ENCODE measurements at regions not wholly inside any gene's neighbourhood (a gene's known extent, or its start where the extent isn't known, plus 50 kb on each side); places are given as distances from the start of the nearest gene placed in this dataset.

GRCh38 chr18:10047237-10047636 is 133.4 kb downstream of the VAPA start:
- DNase-seq (ENCODE audit: low read depth in 1 of 2, low spot score in 1 of 2) = no peak
- TF ChIP-seq CTCF (IDR thresholded peaks at IDR 0.05; ENCODE audit: insufficient read depth, low read length) = no peak
- peaks cover 2% of the 10 kb centered on the region for H3K27me3 ChIP-seq (ENCODE audit: insufficient read depth, poor library complexity, severe bottlenecking)
- H3K4me3 ChIP-seq (replicated peaks; ENCODE audit: insufficient read depth, low read length) = no peak overlapping the region
- no peak overlapping the region for H3K27ac ChIP-seq (replicated peaks)

- no peak overlapping the region for H3K4me3 ChIP-seq (replicated peaks; ENCODE audit: insufficient read depth, low read length)
- no peak overlapping the region for H3K27ac ChIP-seq (replicated peaks)
- DNase-seq (ENCODE audit: low read depth in 1 of 2, low spot score in 1 of 2) = no peak
- H3K27me3 ChIP-seq (ENCODE audit: insufficient read depth, poor library complexity, severe bottlenecking) = peaks cover 2% of the 10 kb centered on the region
- TF ChIP-seq POLR2AphosphoS5 (IDR thresholded peaks at IDR 0.05; ENCODE audit: low read depth) (no peak), REST (IDR thresholded peaks at IDR 0.05; ENCODE audit: insufficient replicate concordance, low read depth) (no peak), CTCF (IDR thresholded peaks at IDR 0.05; ENCODE audit: insufficient read depth, low read length) (no peak)
Measured at GRCh38 chr18:10049747-10050146, 135.9 kb downstream of the VAPA start.

GRCh38 chr18:10050956-10051355 is 137.1 kb downstream of the VAPA start:
- H3K27me3 ChIP-seq (ENCODE audit: insufficient read depth, poor library complexity, severe bottlenecking) = peaks cover 2% of the 10 kb centered on the region
- TF ChIP-seq SPI1 (IDR thresholded peaks at IDR 0.05; ENCODE audit: borderline replicate concordance, low read depth) (no peak), CTCF (IDR thresholded peaks at IDR 0.05; ENCODE audit: insufficient read depth, low read length) (no peak), GABPA (IDR thresholded peaks at IDR 0.05; ENCODE audit: low read depth) (no peak), POLR2AphosphoS5 (IDR thresholded peaks at IDR 0.05; ENCODE audit: low read depth) (no peak), REST (IDR thresholded peaks at IDR 0.05; ENCODE audit: insufficient replicate concordance, low read depth) (no peak)
- H3K4me3 ChIP-seq (replicated peaks; ENCODE audit: insufficient read depth, low read length) = no peak overlapping the region
- no peak for DNase-seq (ENCODE audit: low read depth in 1 of 2, low spot score in 1 of 2)
- H3K27ac ChIP-seq (replicated peaks) = no peak overlapping the region

GRCh38 chr18:10051877-10052631 is 138.2 kb downstream of the VAPA start:
- TF ChIP-seq SPI1 (IDR thresholded peaks at IDR 0.05; ENCODE audit: borderline replicate concordance, low read depth) (no peak), GABPA (IDR thresholded peaks at IDR 0.05; ENCODE audit: low read depth) (no peak), POLR2AphosphoS5 (IDR thresholded peaks at IDR 0.05; ENCODE audit: low read depth) (no peak), REST (IDR thresholded peaks at IDR 0.05; ENCODE audit: insufficient replicate concordance, low read depth) (no peak), CTCF (IDR thresholded peaks at IDR 0.05; ENCODE audit: insufficient read depth, low read length) (no peak)
- H3K27ac ChIP-seq (replicated peaks) = no peak overlapping the region
- H3K27me3 ChIP-seq (ENCODE audit: insufficient read depth, poor library complexity, severe bottlenecking) = peaks cover 2% of the 10 kb centered on the region
- no peak for DNase-seq (ENCODE audit: low read depth in 1 of 2, low spot score in 1 of 2)
- H3K4me3 ChIP-seq (replicated peaks; ENCODE audit: insufficient read depth, low read length) = no peak overlapping the region

Data from HL-60 (cell line).